ENCODE measurements at regions not wholly inside any gene's neighbourhood (a gene's known extent, or its start where the extent isn't known, plus 50 kb on each side); places are given as distances from the start of the nearest gene placed in this dataset.

- TF ChIP-seq, protein P1, sequence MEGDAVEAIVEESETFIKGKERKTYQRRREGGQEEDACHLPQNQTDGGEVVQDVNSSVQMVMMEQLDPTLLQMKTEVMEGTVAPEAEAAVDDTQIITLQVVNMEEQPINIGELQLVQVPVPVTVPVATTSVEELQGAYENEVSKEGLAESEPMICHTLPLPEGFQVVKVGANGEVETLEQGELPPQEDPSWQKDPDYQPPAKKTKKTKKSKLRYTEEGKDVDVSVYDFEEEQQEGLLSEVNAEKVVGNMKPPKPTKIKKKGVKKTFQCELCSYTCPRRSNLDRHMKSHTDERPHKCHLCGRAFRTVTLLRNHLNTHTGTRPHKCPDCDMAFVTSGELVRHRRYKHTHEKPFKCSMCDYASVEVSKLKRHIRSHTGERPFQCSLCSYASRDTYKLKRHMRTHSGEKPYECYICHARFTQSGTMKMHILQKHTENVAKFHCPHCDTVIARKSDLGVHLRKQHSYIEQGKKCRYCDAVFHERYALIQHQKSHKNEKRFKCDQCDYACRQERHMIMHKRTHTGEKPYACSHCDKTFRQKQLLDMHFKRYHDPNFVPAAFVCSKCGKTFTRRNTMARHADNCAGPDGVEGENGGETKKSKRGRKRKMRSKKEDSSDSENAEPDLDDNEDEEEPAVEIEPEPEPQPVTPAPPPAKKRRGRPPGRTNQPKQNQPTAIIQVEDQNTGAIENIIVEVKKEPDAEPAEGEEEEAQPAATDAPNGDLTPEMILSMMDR (IDR thresholded peaks at IDR 0.05; ENCODE audit: poor library complexity, severe bottlenecking): no peak
- no peak for TF ChIP-seq POLR2AphosphoS5 (IDR thresholded peaks at IDR 0.05)
- TF ChIP-seq SMC3 (conservative IDR thresholded peaks at IDR 0.05; ENCODE audit: poor library complexity): no peak
- TF ChIP-seq TAF1 (IDR thresholded peaks at IDR 0.05; ENCODE audit: low read depth): no peak
- no peak for TF ChIP-seq EZH2 (IDR thresholded peaks at IDR 0.05; ENCODE audit: borderline replicate concordance, insufficient read depth, low read length, poor library complexity, severe bottlenecking)
- no peak for TF ChIP-seq EP300 (conservative IDR thresholded peaks at IDR 0.05; ENCODE audit: poor library complexity, severe bottlenecking)
- no peak for TF ChIP-seq REST (IDR thresholded peaks at IDR 0.05; ENCODE audit: borderline replicate concordance)
Observed at GRCh38 chrX:141455103-141455502, 129.4 kb downstream of the SPANXA1 start.

Data from neural cell (in vitro differentiated cells).